Activated CD8-positive, alpha-beta T cell treated with anti-CD3 and anti-CD28 coated beads for 36 hours (primary cell): ENCODE measurements at regions not wholly inside any gene's neighbourhood (a gene's known extent, or its start where the extent isn't known, plus 50 kb on each side); places are given as distances from the start of the nearest gene placed in this dataset.
"Not testable (repeated sequence)": the region's sequence is repeated elsewhere in the genome, so short reads cannot be mapped to it uniquely, and the experiment has no call there.

Experiments
- ATAC-seq: fragments of 200-7000 bp; cut with Tn5 transposase; one replicate; pipeline ENCODE4 v1.10.0; 2021; ENCODE audit warnings: mild to moderate bottlenecking, moderate library complexity
- CTCF ChIA-PET: fragments of 350-600 bp; sonication (Branson Sonifier 250); formaldehyde crosslinking; loops from one replicate; lab custom pipeline; 2021; ENCODE audit warnings: antibody characterized with exemption; lab: Charles Lee
- POLR2A ChIA-PET: fragments of 350-600 bp; sonication (Branson Sonifier 250); formaldehyde crosslinking; loops from one replicate; lab custom pipeline; 2021; ENCODE audit warnings: antibody characterized with exemption; lab: Charles Lee
- DNase-seq: peaks from one replicate; pipeline ENCODE4 v3.0.0-alpha.2; 2020
- H3K27ac Mint-ChIP-seq: one replicate; pipeline ENCODE4 v1.8.0; 2021; ENCODE audit warnings: mild to moderate bottlenecking, mixed read lengths
- H3K27me3 Mint-ChIP-seq: one replicate; pipeline ENCODE4 v1.8.0; 2021; ENCODE audit warnings: mixed read lengths
- H3K36me3 Mint-ChIP-seq: one replicate; pipeline ENCODE4 v1.8.0; 2021; ENCODE audit warnings: low read depth, mixed read lengths
- H3K4me1 Mint-ChIP-seq: one replicate; pipeline ENCODE4 v1.8.0; 2021; ENCODE audit warnings: low read depth, mixed read lengths
- H3K4me3 Mint-ChIP-seq: one replicate; pipeline ENCODE4 v1.8.0; 2021; ENCODE audit warnings: mild to moderate bottlenecking, moderate library complexity, mixed read lengths
- H3K9me3 Mint-ChIP-seq: one replicate; pipeline ENCODE4 v1.8.0; 2021; ENCODE audit warnings: mixed read lengths
- intact Hi-C: fragments of 100-400 bp; cut with micrococcal nuclease; formaldehyde crosslinking; loops from one replicate; pipeline ENCODE4 v1.10.0; 2022
- TF ChIP-seq, protein P1 (sequence below): fragments of 200-600 bp; IDR thresholded peaks from one replicate; pipeline ENCODE4 v1.8.0; 2022; ENCODE audit warnings: antibody characterized with exemption, mild to moderate bottlenecking

GRCh38 chr12:92382383-92382878 is 236.8 kb upstream of the BTG1 start:
- no peak for ATAC-seq
- no peak for DNase-seq
- H3K27me3 Mint-ChIP-seq: no peaks in the 10 kb centered on the region
- ChIA-PET POLR2A (interaction anchor here (0.6 to 0.8 kb wide), 2 partner anchors 21 to 362 kb away, joined by 3 to 4 read pairs; no protein-coding TSS in a partner anchor), CTCF (no interaction called here)
- H3K9me3 Mint-ChIP-seq: no peaks in the 10 kb centered on the region
- peaks cover 22% of the 10 kb centered on the region for H3K4me1 Mint-ChIP-seq
- intact Hi-C loops: no loop called here
- H3K36me3 Mint-ChIP-seq: no peaks in the 10 kb centered on the region
- H3K4me3 Mint-ChIP-seq: no peak overlapping the region
- no peak overlapping the region for H3K27ac Mint-ChIP-seq
- TF ChIP-seq, protein P1, sequence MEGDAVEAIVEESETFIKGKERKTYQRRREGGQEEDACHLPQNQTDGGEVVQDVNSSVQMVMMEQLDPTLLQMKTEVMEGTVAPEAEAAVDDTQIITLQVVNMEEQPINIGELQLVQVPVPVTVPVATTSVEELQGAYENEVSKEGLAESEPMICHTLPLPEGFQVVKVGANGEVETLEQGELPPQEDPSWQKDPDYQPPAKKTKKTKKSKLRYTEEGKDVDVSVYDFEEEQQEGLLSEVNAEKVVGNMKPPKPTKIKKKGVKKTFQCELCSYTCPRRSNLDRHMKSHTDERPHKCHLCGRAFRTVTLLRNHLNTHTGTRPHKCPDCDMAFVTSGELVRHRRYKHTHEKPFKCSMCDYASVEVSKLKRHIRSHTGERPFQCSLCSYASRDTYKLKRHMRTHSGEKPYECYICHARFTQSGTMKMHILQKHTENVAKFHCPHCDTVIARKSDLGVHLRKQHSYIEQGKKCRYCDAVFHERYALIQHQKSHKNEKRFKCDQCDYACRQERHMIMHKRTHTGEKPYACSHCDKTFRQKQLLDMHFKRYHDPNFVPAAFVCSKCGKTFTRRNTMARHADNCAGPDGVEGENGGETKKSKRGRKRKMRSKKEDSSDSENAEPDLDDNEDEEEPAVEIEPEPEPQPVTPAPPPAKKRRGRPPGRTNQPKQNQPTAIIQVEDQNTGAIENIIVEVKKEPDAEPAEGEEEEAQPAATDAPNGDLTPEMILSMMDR: no peak

GRCh38 chr12:92381856-92382255 is 236.2 kb upstream of the BTG1 start:
- H3K27ac Mint-ChIP-seq: no peak overlapping the region
- H3K9me3 Mint-ChIP-seq: no peaks in the 10 kb centered on the region
- intact Hi-C loops: no loop called here
- no peak for ATAC-seq
- no peak overlapping the region for H3K4me3 Mint-ChIP-seq
- H3K27me3 Mint-ChIP-seq: no peaks in the 10 kb centered on the region
- POLR2A ChIA-PET: no interaction called here
- H3K36me3 Mint-ChIP-seq: no peaks in the 10 kb centered on the region
- CTCF ChIA-PET: no interaction called here
- peaks cover 21% of the 10 kb centered on the region for H3K4me1 Mint-ChIP-seq
- no peak for DNase-seq
- TF ChIP-seq, protein P1: no peak

DNA sequence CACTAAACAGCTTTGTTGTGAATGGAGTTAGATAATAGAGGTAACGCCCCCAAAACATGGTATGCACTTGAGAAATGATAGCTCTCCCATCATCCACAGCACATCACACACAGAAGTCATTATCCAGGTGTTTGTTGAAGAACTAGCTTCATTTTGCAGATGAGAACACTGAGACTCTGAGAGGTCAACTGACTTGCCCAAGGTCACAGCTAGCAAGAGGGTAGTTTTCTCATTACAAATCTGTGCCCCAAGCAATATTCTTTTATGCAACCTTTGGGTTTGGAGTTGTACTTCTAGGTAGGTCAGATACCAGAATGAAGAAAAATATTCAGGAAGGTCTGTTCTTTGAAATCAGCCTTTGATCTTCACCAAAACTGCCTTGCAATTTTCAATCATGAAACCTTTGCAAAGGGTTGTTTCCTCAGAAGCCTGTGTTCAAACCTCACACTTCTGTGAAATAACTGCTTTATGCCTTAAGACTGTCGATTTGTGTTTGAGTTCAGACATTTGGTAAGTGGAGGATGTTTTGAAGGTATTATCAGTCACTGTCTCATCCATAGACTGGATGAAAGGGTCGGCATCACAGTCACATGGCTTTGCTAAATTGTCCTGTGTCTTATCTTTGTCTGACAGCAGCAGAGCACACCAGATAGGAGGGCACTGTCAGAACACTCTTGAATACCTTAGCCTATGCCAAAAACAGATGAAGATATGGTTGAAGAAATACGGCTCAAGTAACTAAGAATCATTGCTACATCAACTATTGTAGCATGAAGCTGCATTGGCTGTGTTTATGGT is 233.2 kb upstream of the BTG1 start:
- H3K4me1 Mint-ChIP-seq: peaks cover 21% of the 10 kb centered on the region
- no peaks in the 10 kb centered on the region for H3K9me3 Mint-ChIP-seq
- intact Hi-C loops: no loop called here
- ChIA-PET POLR2A (interaction anchor here (0.6 kb wide), 1 partner anchor 81 kb away, joined by 3 read pairs; no protein-coding TSS in a partner anchor), CTCF (interaction anchor here (0.7 to 1.1 kb wide), 4 partner anchors 10 to 997 kb away, joined by 3 to 4 read pairs (median 3); no protein-coding TSS in a partner anchor)
- H3K36me3 Mint-ChIP-seq: no peaks in the 10 kb centered on the region
- no peaks in the 10 kb centered on the region for H3K27me3 Mint-ChIP-seq
- H3K27ac Mint-ChIP-seq: peak overlapping the region; percentile 69
- no peak for DNase-seq
- ATAC-seq: peak; percentile 80
- TF ChIP-seq, protein P1: no peak
- H3K4me3 Mint-ChIP-seq: no peak overlapping the region

DNA sequence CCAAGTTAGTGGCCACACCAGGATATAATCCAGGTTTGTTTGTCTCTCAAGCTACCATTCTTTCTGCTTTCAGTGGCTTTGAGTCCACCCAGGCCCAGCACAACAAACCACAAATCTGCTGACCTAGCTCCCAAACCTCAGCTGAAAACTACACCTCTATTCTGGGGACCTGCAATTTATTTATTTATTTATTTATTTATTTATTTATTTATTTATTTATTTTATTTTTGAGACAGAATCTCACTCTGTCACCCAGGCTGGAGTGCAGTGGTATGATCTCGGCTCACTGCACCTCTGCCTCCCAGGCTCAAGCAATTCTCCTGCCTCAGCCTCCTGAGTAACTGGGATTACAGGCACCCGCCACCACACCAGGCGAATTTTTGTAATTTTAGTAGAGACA is 229.9 kb upstream of the BTG1 start:
- ATAC-seq, H3K36me3 Mint-ChIP-seq, H3K4me3 Mint-ChIP-seq, H3K27me3 Mint-ChIP-seq, H3K9me3 Mint-ChIP-seq, intact Hi-C loops, DNase-seq, POLR2A ChIA-PET, H3K27ac Mint-ChIP-seq: not testable (repeated sequence)
- CTCF ChIA-PET: interaction anchor here (1.3 kb wide), 1 partner anchor 10 kb away, joined by 5 read pairs; no protein-coding TSS in a partner anchor
- H3K4me1 Mint-ChIP-seq: peaks cover 26% of the 10 kb centered on the region

DNA sequence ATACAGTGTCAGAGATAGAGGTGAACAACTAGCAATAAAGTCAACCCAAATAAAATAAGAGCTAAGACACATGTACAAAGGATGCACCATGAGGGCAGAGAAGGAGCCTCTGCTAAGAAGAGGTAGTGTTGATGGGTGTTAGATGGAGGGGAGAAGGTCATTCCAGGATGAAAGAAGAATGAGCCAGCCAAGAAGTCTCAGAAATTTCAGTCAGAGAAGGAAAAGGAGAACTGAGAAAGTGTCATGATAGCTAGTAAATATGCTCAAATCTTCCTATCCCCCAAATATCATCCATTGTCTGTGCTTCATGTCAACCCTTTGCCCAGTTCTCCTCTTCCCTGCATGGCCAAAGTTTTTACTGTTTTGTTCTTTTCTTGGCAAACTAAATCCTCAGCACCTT is 225.2 kb upstream of the BTG1 start:
- Mint-ChIP-seq H3K27me3 (no peaks in the 10 kb centered on the region), H3K27ac (no peak overlapping the region), H3K36me3 (no peaks in the 10 kb centered on the region), H3K4me3 (no peak overlapping the region), H3K9me3 (peaks cover 2% of the 10 kb centered on the region), H3K4me1 (peaks cover 11% of the 10 kb centered on the region)
- intact Hi-C loops: no loop called here
- DNase-seq (no peak), ATAC-seq (no peak)
- ChIA-PET POLR2A (no interaction called here), CTCF (interaction anchor here (0.7 kb wide), 1 partner anchor 14 kb away, joined by 3 read pairs; no protein-coding TSS in a partner anchor)
- TF ChIP-seq, protein P1: no peak
